HG03565 (cell line): ENCODE measurements at regions not wholly inside any gene's neighbourhood (a gene's known extent, or its start where the extent isn't known, plus 50 kb on each side); places are given as distances from the start of the nearest gene placed in this dataset.

Experiments
- ATAC-seq: cut with Tn5 transposase; IDR thresholded peaks from one replicate; pipeline ENCODE4 v1.9.1; 2021; ENCODE audit warnings: mild to moderate bottlenecking, moderate library complexity; ENCODE audit not compliant: unreplicated experiment

GRCh38 chr1:81446000-81446669 is 354.6 kb upstream of the ADGRL2 start:
- no peak for ATAC-seq

- ATAC-seq, result no peak
Measured at GRCh38 chr1:81443288-81443687, 357.4 kb upstream of the ADGRL2 start.

GRCh38 chr1:81439046-81439823 is 361.5 kb upstream of the ADGRL2 start:
- peak; percentile 56 for ATAC-seq

GRCh38 chr1:81437649-81438048 is 363.1 kb upstream of the ADGRL2 start:
- peak; percentile 85 for ATAC-seq

GRCh38 chr1:81437213-81437612 is 363.5 kb upstream of the ADGRL2 start:
- no peak for ATAC-seq

GRCh38 chr1:81435175-81435574 is 365.6 kb upstream of the ADGRL2 start:
- ATAC-seq, result no peak

GRCh38 chr1:81433676-81434075 is 367.1 kb upstream of the ADGRL2 start:
- no peak for ATAC-seq

GRCh38 chr1:81432654-81433109 is 368.1 kb upstream of the ADGRL2 start:
- ATAC-seq, result no peak

- no peak for ATAC-seq
Measured at GRCh38 chr1:81432059-81432458, 368.7 kb upstream of the ADGRL2 start.

GRCh38 chr1:81431624-81432000 is 369.1 kb upstream of the ADGRL2 start:
- ATAC-seq, result no peak

- peak; percentile 50 for ATAC-seq
Measured at GRCh38 chr1:81430955-81431623, 369.6 kb upstream of the ADGRL2 start.

GRCh38 chr1:81430236-81430938 is 370.3 kb upstream of the ADGRL2 start:
- ATAC-seq, result no peak

- ATAC-seq, result no peak
Measured at GRCh38 chr1:81428998-81429397, 371.7 kb upstream of the ADGRL2 start.

- ATAC-seq, result no peak
Measured at GRCh38 chr1:81424816-81425215, 375.9 kb upstream of the ADGRL2 start.

GRCh38 chr1:81424061-81424460 is 376.7 kb upstream of the ADGRL2 start:
- ATAC-seq, result no peak

- ATAC-seq, result peak; percentile 88
Measured at GRCh38 chr1:81420760-81421159, 380.0 kb upstream of the ADGRL2 start.

GRCh38 chr1:81414488-81415015 is 386.2 kb upstream of the ADGRL2 start:
- peak; percentile 88 for ATAC-seq

GRCh38 chr1:81412954-81413353 is 387.8 kb upstream of the ADGRL2 start:
- ATAC-seq, result no peak

- ATAC-seq, result no peak
Measured at GRCh38 chr1:81410941-81411340, 389.8 kb upstream of the ADGRL2 start.

- no peak for ATAC-seq
Measured at GRCh38 chr1:81410351-81410750, 390.4 kb upstream of the ADGRL2 start.

GRCh38 chr1:81409780-81410274 is 390.9 kb upstream of the ADGRL2 start:
- ATAC-seq, result no peak
